GM20431 (cell line): ENCODE measurements at regions not wholly inside any gene's neighbourhood (a gene's known extent, or its start where the extent isn't known, plus 50 kb on each side); places are given as distances from the start of the nearest gene placed in this dataset.

ENCODE experiments used
- in situ Hi-C: fragments of 300-500 bp; cut with MseI, MboI; formaldehyde crosslinking; loops from one replicate; pipeline ENCODE4 v1.15.0; 2020; ENCODE audit warnings: low sequenced_read_pairs; ENCODE audit not compliant: unreplicated experiment

GRCh38 chr11:37512156-37512780 is 914.2 kb upstream of the RAG2 start:
- in situ Hi-C loops = no loop called here

- in situ Hi-C loops = no loop called here
Measured at GRCh38 chr11:37511425-37511933, 913.4 kb upstream of the RAG2 start.

GRCh38 chr11:37509506-37509905 is 911.5 kb upstream of the RAG2 start:
- in situ Hi-C loops = no loop called here

- in situ Hi-C loops = no loop called here
Measured at GRCh38 chr11:37506531-37506930, 908.5 kb upstream of the RAG2 start.

GRCh38 chr11:37505406-37505805 is 907.4 kb upstream of the RAG2 start:
- in situ Hi-C loops = no loop called here

- in situ Hi-C loops = no loop called here
Measured at GRCh38 chr11:37504921-37505320, 906.9 kb upstream of the RAG2 start.

- in situ Hi-C loops = no loop called here
Measured at GRCh38 chr11:37504060-37504611, 906.1 kb upstream of the RAG2 start.

GRCh38 chr11:37503411-37504059 is 905.5 kb upstream of the RAG2 start:
- in situ Hi-C loops = no loop called here

GRCh38 chr11:37502202-37502601 is 904.2 kb upstream of the RAG2 start:
- in situ Hi-C loops = no loop called here

GRCh38 chr11:37500425-37500824 is 902.4 kb upstream of the RAG2 start:
- in situ Hi-C loops = no loop called here

GRCh38 chr11:37497326-37497725 is 899.3 kb upstream of the RAG2 start:
- in situ Hi-C loops = no loop called here

- in situ Hi-C loops = no loop called here
Measured at GRCh38 chr11:37496201-37496600, 898.2 kb upstream of the RAG2 start.

GRCh38 chr11:37484298-37484697 is 886.3 kb upstream of the RAG2 start:
- in situ Hi-C loops = no loop called here

GRCh38 chr11:37483761-37484160 is 885.7 kb upstream of the RAG2 start:
- in situ Hi-C loops = no loop called here

- in situ Hi-C loops = no loop called here
Measured at GRCh38 chr11:37474889-37475288, 876.9 kb upstream of the RAG2 start.

GRCh38 chr11:37468344-37468743 is 870.3 kb upstream of the RAG2 start:
- in situ Hi-C loops = no loop called here

GRCh38 chr11:37465221-37465620 is 867.2 kb upstream of the RAG2 start:
- in situ Hi-C loops = no loop called here

GRCh38 chr11:37459456-37459855 is 861.4 kb upstream of the RAG2 start:
- in situ Hi-C loops = no loop called here

GRCh38 chr11:37456746-37457145 is 858.7 kb upstream of the RAG2 start:
- in situ Hi-C loops = no loop called here

GRCh38 chr11:37451903-37452302 is 853.9 kb upstream of the RAG2 start:
- in situ Hi-C loops = no loop called here

- in situ Hi-C loops = no loop called here
Measured at GRCh38 chr11:37450613-37451012, 852.6 kb upstream of the RAG2 start.

- in situ Hi-C loops = no loop called here
Measured at GRCh38 chr11:37449146-37449545, 851.1 kb upstream of the RAG2 start.
